ENCODE measurements at regions not wholly inside any gene's neighbourhood (a gene's known extent, or its start where the extent isn't known, plus 50 kb on each side); places are given as distances from the start of the nearest gene placed in this dataset.

DNA sequence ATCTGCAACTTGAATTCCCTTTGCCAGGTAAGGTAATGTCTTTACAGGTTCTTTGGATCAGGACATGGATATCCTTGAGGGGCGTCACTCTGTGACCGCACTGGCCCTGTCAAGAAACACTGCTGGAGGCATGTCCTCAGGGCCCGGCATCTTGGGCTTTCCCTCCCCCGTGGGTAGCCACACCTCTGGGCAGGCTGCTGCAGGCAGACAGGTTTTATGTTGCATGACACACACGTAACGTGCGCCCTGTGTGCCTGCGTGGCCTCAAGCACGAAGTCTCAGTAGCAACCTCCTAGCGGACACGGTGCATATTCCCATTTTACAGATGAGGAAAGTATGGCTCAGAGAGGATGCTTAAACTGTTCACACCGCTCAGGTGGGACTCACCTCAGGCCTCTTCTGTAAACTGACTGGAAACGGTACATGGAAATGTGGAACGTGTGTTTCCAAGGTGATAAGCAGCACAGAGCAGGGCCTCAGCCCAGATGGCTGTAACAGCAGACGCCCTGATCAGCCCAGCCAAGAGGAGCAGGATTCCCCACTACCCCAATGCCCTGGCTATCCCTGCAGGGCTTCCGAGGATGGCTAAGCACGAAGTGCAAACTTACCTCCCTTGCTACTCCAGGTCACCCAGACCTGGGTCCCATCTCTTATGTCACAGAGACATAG is 553.6 kb downstream of the TCERG1L start:
- TF ChIP-seq SMC3 (IDR thresholded peaks at IDR 0.05; ENCODE audit: low read depth, low read length) (no peak), NFE2L2 (IDR thresholded peaks at IDR 0.05; ENCODE audit: low read depth, low read length) (no peak), CEBPB (IDR thresholded peaks at IDR 0.05; ENCODE audit: low read depth, low read length) (no peak), BHLHE40 (IDR thresholded peaks at IDR 0.05; ENCODE audit: low read depth, low read length) (no peak), RFX5 (IDR thresholded peaks at IDR 0.05; ENCODE audit: low read depth, low read length) (no peak), RAD21 (IDR thresholded peaks at IDR 0.05; ENCODE audit: low read length) (no peak), CHD1 (IDR thresholded peaks at IDR 0.05; ENCODE audit: low read depth, low read length) (no peak), FOS (IDR thresholded peaks at IDR 0.05; ENCODE audit: low read depth, low read length) (no peak), POLR2A (IDR thresholded peaks at IDR 0.05; ENCODE audit: low read depth, low read length) (no peak), RCOR1 (IDR thresholded peaks at IDR 0.05; ENCODE audit: insufficient replicate concordance, low read length) (no peak), MAFK (IDR thresholded peaks at IDR 0.05; ENCODE audit: low read depth, low read length) (no peak), MXI1 (IDR thresholded peaks at IDR 0.05; ENCODE audit: borderline replicate concordance, low read depth, low read length) (no peak), MAZ (IDR thresholded peaks at IDR 0.05; ENCODE audit: borderline replicate concordance, low read depth, low read length) (no peak)
- TF ChIP-seq, protein P1, sequence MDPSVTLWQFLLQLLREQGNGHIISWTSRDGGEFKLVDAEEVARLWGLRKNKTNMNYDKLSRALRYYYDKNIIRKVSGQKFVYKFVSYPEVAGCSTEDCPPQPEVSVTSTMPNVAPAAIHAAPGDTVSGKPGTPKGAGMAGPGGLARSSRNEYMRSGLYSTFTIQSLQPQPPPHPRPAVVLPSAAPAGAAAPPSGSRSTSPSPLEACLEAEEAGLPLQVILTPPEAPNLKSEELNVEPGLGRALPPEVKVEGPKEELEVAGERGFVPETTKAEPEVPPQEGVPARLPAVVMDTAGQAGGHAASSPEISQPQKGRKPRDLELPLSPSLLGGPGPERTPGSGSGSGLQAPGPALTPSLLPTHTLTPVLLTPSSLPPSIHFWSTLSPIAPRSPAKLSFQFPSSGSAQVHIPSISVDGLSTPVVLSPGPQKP (IDR thresholded peaks at IDR 0.05; ENCODE audit: borderline replicate concordance, low read depth, low read length) = no peak
- TF ChIP-seq, protein P2, sequence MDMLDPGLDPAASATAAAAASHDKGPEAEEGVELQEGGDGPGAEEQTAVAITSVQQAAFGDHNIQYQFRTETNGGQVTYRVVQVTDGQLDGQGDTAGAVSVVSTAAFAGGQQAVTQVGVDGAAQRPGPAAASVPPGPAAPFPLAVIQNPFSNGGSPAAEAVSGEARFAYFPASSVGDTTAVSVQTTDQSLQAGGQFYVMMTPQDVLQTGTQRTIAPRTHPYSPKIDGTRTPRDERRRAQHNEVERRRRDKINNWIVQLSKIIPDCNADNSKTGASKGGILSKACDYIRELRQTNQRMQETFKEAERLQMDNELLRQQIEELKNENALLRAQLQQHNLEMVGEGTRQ (IDR thresholded peaks at IDR 0.05; ENCODE audit: low read depth, low read length) = no peak
- TF ChIP-seq, protein P3, sequence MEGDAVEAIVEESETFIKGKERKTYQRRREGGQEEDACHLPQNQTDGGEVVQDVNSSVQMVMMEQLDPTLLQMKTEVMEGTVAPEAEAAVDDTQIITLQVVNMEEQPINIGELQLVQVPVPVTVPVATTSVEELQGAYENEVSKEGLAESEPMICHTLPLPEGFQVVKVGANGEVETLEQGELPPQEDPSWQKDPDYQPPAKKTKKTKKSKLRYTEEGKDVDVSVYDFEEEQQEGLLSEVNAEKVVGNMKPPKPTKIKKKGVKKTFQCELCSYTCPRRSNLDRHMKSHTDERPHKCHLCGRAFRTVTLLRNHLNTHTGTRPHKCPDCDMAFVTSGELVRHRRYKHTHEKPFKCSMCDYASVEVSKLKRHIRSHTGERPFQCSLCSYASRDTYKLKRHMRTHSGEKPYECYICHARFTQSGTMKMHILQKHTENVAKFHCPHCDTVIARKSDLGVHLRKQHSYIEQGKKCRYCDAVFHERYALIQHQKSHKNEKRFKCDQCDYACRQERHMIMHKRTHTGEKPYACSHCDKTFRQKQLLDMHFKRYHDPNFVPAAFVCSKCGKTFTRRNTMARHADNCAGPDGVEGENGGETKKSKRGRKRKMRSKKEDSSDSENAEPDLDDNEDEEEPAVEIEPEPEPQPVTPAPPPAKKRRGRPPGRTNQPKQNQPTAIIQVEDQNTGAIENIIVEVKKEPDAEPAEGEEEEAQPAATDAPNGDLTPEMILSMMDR (conservative IDR thresholded peaks at IDR 0.05; ENCODE audit: low read depth, low read length) = no peak
- WGBS, 2 experiments (ENCODE audit: extremely low coverage in 2 of 2, insufficient read length in 1 of 2) = 52% methylated on average over 5 of the region's 17 CpGs; no CpG with 5 or more reads in 1 of the 2 experiments

More for the DNA sequence above, 553.6 kb downstream of the TCERG1L start:
- H3K4ac ChIP-seq (ENCODE audit: low read depth, low read length) = no peak overlapping the region
- H3K27me3 ChIP-seq (ENCODE audit: control insufficient read depth, insufficient read depth, low read length) = no peaks in the 10 kb centered on the region
- no peak overlapping the region for H4K8ac ChIP-seq (ENCODE audit: low read depth in 2 of 2, low read length in 2 of 2)
- no peaks in the 10 kb centered on the region for H3K4me1 ChIP-seq (ENCODE audit: control insufficient read depth, insufficient read depth, low read length)
- no peaks in the 10 kb centered on the region for H3K9me1 ChIP-seq (ENCODE audit: insufficient read depth, low read length)
- H3K4me2 ChIP-seq (ENCODE audit: low read depth, low read length) = no peak overlapping the region
- H3K27ac ChIP-seq (ENCODE audit: insufficient read depth, low read length) = no peak overlapping the region
- H2BK20ac ChIP-seq (ENCODE audit: low read depth, low read length) = no peak overlapping the region
- ATAC-seq (ENCODE audit: low read depth) = no peak
- no peaks in the 10 kb centered on the region for H4K20me1 ChIP-seq (ENCODE audit: insufficient read depth, low read length)
- H3K4me3 ChIP-seq (ENCODE audit: insufficient read depth, low read depth, low read length) = no peak overlapping the region
- H2AK9ac ChIP-seq (replicated peaks; ENCODE audit: low read depth, low read length, poor library complexity) = no peak overlapping the region
- ChIA-PET CTCF (no interaction called here), POLR2A (ENCODE audit: unreplicated experiment) (no interaction called here)
- no peaks in the 10 kb centered on the region for H3K79me1 ChIP-seq (ENCODE audit: low read depth in 1 of 2, low read length in 2 of 2)
- in situ Hi-C loops (cut with MboI; ENCODE audit: low sequenced_read_pairs) = no loop called here
- H3K23ac ChIP-seq (ENCODE audit: low read depth, low read length) = no peak overlapping the region
- no peak overlapping the region for H3K18ac ChIP-seq (ENCODE audit: low read depth, low read length)
- H4K5ac ChIP-seq (ENCODE audit: low read depth, low read length) = no peak overlapping the region
- intact Hi-C loops (cut with micrococcal nuclease) = no loop called here
- no peak overlapping the region for H3K14ac ChIP-seq (replicated peaks; ENCODE audit: low read depth, low read length)
- H3K36me3 ChIP-seq (ENCODE audit: control insufficient read depth, insufficient read depth, low read length) = no peaks in the 10 kb centered on the region
- peaks cover 35% of the 10 kb centered on the region for H3K9me3 ChIP-seq (ENCODE audit: control insufficient read depth, insufficient read depth, low read length)
- peak overlapping the region; percentile 11 for H2AFZ ChIP-seq (replicated peaks; ENCODE audit: low read length, poor library complexity)
- H2BK15ac ChIP-seq (ENCODE audit: low read depth, low read length) = no peak overlapping the region
- no peak overlapping the region for H2BK5ac ChIP-seq (ENCODE audit: low read depth, low read length, poor library complexity, severe bottlenecking)
- DNase-seq = no peak
- dilution Hi-C loops (cut with HindIII; ENCODE audit: low sequenced_read_pairs, unreplicated experiment) = no loop called here
- H4K91ac ChIP-seq (ENCODE audit: insufficient read depth, low read depth, low read length) = no peak overlapping the region
- H2BK120ac ChIP-seq (ENCODE audit: low read depth, low read length) = no peak overlapping the region
- BruUV-seq (replicated peaks) = no TSS peak
- no peak overlapping the region for H2AK5ac ChIP-seq (ENCODE audit: low read depth, low read length)
- H3K9ac ChIP-seq (ENCODE audit: low read depth, low read length) = no peak overlapping the region
- H3K56ac ChIP-seq (ENCODE audit: extremely low read depth, insufficient read depth, low read length) = no peak overlapping the region
